ENCODE measurements at regions not wholly inside any gene's neighbourhood (a gene's known extent, or its start where the extent isn't known, plus 50 kb on each side); places are given as distances from the start of the nearest gene placed in this dataset.
"Not testable (repeated sequence)": the region's sequence is repeated elsewhere in the genome, so short reads cannot be mapped to it uniquely, and the experiment has no call there.

- Mint-ChIP-seq H3K36me3 (ENCODE audit: low read depth) (peaks cover 61% of the 10 kb centered on the region), H3K27ac (peak overlapping the region; percentile 2), H3K27me3 (ENCODE audit: low read depth) (no peaks in the 10 kb centered on the region), H3K4me3 (ENCODE audit: low read depth) (no peak overlapping the region), H3K9me3 (no peaks in the 10 kb centered on the region), H3K4me1 (ENCODE audit: low read depth) (peaks cover 17% of the 10 kb centered on the region)
- DNase-seq (ENCODE audit: low spot score): no peak
- intact Hi-C loops (cut with micrococcal nuclease): no loop called here
Measured at GRCh38 chr6:34646714-34647113, 49.9 kb downstream of the ILRUN start.

- Mint-ChIP-seq H3K9me3 (no peaks in the 10 kb centered on the region), H3K4me3 (ENCODE audit: low read depth) (no peak overlapping the region), H3K27ac (no peak overlapping the region), H3K4me1 (ENCODE audit: low read depth) (peaks cover 10% of the 10 kb centered on the region), H3K36me3 (ENCODE audit: low read depth) (peaks cover 58% of the 10 kb centered on the region), H3K27me3 (ENCODE audit: low read depth) (no peaks in the 10 kb centered on the region)
- no peak for DNase-seq (ENCODE audit: low spot score)
- intact Hi-C loops (cut with micrococcal nuclease): no loop called here
Measured at GRCh38 chr6:34645627-34646026, 50.9 kb downstream of the ILRUN start.

- no peak overlapping the region for H3K4me3 Mint-ChIP-seq (ENCODE audit: low read depth)
- H3K27ac Mint-ChIP-seq: no peak overlapping the region
- no peaks in the 10 kb centered on the region for H3K9me3 Mint-ChIP-seq
- H3K27me3 Mint-ChIP-seq (ENCODE audit: low read depth): no peaks in the 10 kb centered on the region
- no peak for DNase-seq (ENCODE audit: low spot score)
- intact Hi-C loops (cut with micrococcal nuclease): no loop called here
- H3K4me1 Mint-ChIP-seq (ENCODE audit: low read depth): peaks cover 13% of the 10 kb centered on the region
- H3K36me3 Mint-ChIP-seq (ENCODE audit: low read depth): peaks cover 60% of the 10 kb centered on the region
Measured at GRCh38 chr6:34644716-34645115, 51.9 kb downstream of the ILRUN start.

GRCh38 chr6:34642427-34642826, 54.1 kb downstream of the ILRUN start:
- Mint-ChIP-seq H3K9me3 (no peaks in the 10 kb centered on the region), H3K27ac (no peak overlapping the region), H3K4me3 (ENCODE audit: low read depth) (no peak overlapping the region), H3K36me3 (ENCODE audit: low read depth) (peaks cover 55% of the 10 kb centered on the region), H3K27me3 (ENCODE audit: low read depth) (no peaks in the 10 kb centered on the region), H3K4me1 (ENCODE audit: low read depth) (peaks cover 20% of the 10 kb centered on the region)
- intact Hi-C loops (cut with micrococcal nuclease): no loop called here
- no peak for DNase-seq (ENCODE audit: low spot score)

GRCh38 chr6:34640074-34640849, 56.3 kb downstream of the ILRUN start:
- H3K36me3 Mint-ChIP-seq (ENCODE audit: low read depth): peaks cover 38% of the 10 kb centered on the region
- H3K9me3 Mint-ChIP-seq; H3K27me3 Mint-ChIP-seq (ENCODE audit: low read depth); H3K4me1 Mint-ChIP-seq (ENCODE audit: low read depth); H3K27ac Mint-ChIP-seq; intact Hi-C loops (cut with micrococcal nuclease); DNase-seq (ENCODE audit: low spot score); H3K4me3 Mint-ChIP-seq (ENCODE audit: low read depth): not testable (repeated sequence)

- Mint-ChIP-seq H3K27ac (no peak overlapping the region), H3K4me1 (ENCODE audit: low read depth) (peaks cover 12% of the 10 kb centered on the region), H3K9me3 (no peaks in the 10 kb centered on the region), H3K4me3 (ENCODE audit: low read depth) (no peak overlapping the region), H3K36me3 (ENCODE audit: low read depth) (peaks cover 29% of the 10 kb centered on the region), H3K27me3 (ENCODE audit: low read depth) (no peaks in the 10 kb centered on the region)
- intact Hi-C loops (cut with micrococcal nuclease): no loop called here
- DNase-seq (ENCODE audit: low spot score): no peak
Measured at GRCh38 chr6:34638834-34639736, 57.5 kb downstream of the ILRUN start.

GRCh38 chr6:34633785-34634184, 62.8 kb downstream of the ILRUN start:
- Mint-ChIP-seq H3K27ac (no peak overlapping the region), H3K27me3 (ENCODE audit: low read depth) (no peaks in the 10 kb centered on the region), H3K36me3 (ENCODE audit: low read depth) (peaks cover 21% of the 10 kb centered on the region), H3K9me3 (no peaks in the 10 kb centered on the region), H3K4me3 (ENCODE audit: low read depth) (no peak overlapping the region), H3K4me1 (ENCODE audit: low read depth) (peaks cover 14% of the 10 kb centered on the region)
- DNase-seq (ENCODE audit: low spot score): no peak
- intact Hi-C loops (cut with micrococcal nuclease): no loop called here

- peaks cover 12% of the 10 kb centered on the region for H3K4me1 Mint-ChIP-seq (ENCODE audit: low read depth)
- no peak overlapping the region for H3K27ac Mint-ChIP-seq
- no peak for DNase-seq (ENCODE audit: low spot score)
- peaks cover 21% of the 10 kb centered on the region for H3K36me3 Mint-ChIP-seq (ENCODE audit: low read depth)
- H3K9me3 Mint-ChIP-seq: no peaks in the 10 kb centered on the region
- intact Hi-C loops (cut with micrococcal nuclease): no loop called here
- H3K27me3 Mint-ChIP-seq (ENCODE audit: low read depth): no peaks in the 10 kb centered on the region
- H3K4me3 Mint-ChIP-seq (ENCODE audit: low read depth): no peak overlapping the region
Measured at GRCh38 chr6:34633256-34633655, 63.3 kb downstream of the ILRUN start.

GRCh38 chr6:34630040-34630439, 66.5 kb downstream of the ILRUN start:
- intact Hi-C loops (cut with micrococcal nuclease): no loop called here
- Mint-ChIP-seq H3K4me3 (ENCODE audit: low read depth) (no peak overlapping the region), H3K27ac (no peak overlapping the region), H3K27me3 (ENCODE audit: low read depth) (no peaks in the 10 kb centered on the region), H3K9me3 (no peaks in the 10 kb centered on the region), H3K4me1 (ENCODE audit: low read depth) (peaks cover 12% of the 10 kb centered on the region), H3K36me3 (ENCODE audit: low read depth) (peaks cover 29% of the 10 kb centered on the region)
- no peak for DNase-seq (ENCODE audit: low spot score)

- Mint-ChIP-seq H3K4me1 (ENCODE audit: low read depth) (peaks cover 12% of the 10 kb centered on the region), H3K27me3 (ENCODE audit: low read depth) (no peaks in the 10 kb centered on the region), H3K36me3 (ENCODE audit: low read depth) (peaks cover 21% of the 10 kb centered on the region), H3K9me3 (no peaks in the 10 kb centered on the region), H3K27ac (no peak overlapping the region), H3K4me3 (ENCODE audit: low read depth) (no peak overlapping the region)
- no peak for DNase-seq (ENCODE audit: low spot score)
- intact Hi-C loops (cut with micrococcal nuclease): no loop called here
Measured at GRCh38 chr6:34627296-34627695, 69.3 kb downstream of the ILRUN start.

GRCh38 chr6:34618430-34619182, 62.5 kb upstream of the SPDEF start:
- H3K4me1 Mint-ChIP-seq (ENCODE audit: low read depth): no peaks in the 10 kb centered on the region
- no peak overlapping the region for H3K27ac Mint-ChIP-seq
- no peaks in the 10 kb centered on the region for H3K27me3 Mint-ChIP-seq (ENCODE audit: low read depth)
- no peaks in the 10 kb centered on the region for H3K9me3 Mint-ChIP-seq
- no peak overlapping the region for H3K4me3 Mint-ChIP-seq (ENCODE audit: low read depth)
- intact Hi-C loops (cut with micrococcal nuclease): no loop called here
- no peak for DNase-seq (ENCODE audit: low spot score)
- H3K36me3 Mint-ChIP-seq (ENCODE audit: low read depth): peaks cover 3% of the 10 kb centered on the region

- no peak for DNase-seq (ENCODE audit: low spot score)
- Mint-ChIP-seq H3K27me3 (ENCODE audit: low read depth) (no peaks in the 10 kb centered on the region), H3K27ac (no peak overlapping the region), H3K36me3 (ENCODE audit: low read depth) (peaks cover 3% of the 10 kb centered on the region), H3K9me3 (no peaks in the 10 kb centered on the region), H3K4me3 (ENCODE audit: low read depth) (no peak overlapping the region), H3K4me1 (ENCODE audit: low read depth) (no peaks in the 10 kb centered on the region)
- intact Hi-C loops (cut with micrococcal nuclease): no loop called here
Measured at GRCh38 chr6:34617231-34617630, 61.1 kb upstream of the SPDEF start.

- Mint-ChIP-seq H3K36me3 (ENCODE audit: low read depth) (peaks cover 3% of the 10 kb centered on the region), H3K27ac (no peak overlapping the region), H3K4me3 (ENCODE audit: low read depth) (no peak overlapping the region), H3K9me3 (no peaks in the 10 kb centered on the region), H3K27me3 (ENCODE audit: low read depth) (no peaks in the 10 kb centered on the region), H3K4me1 (ENCODE audit: low read depth) (peaks cover 2% of the 10 kb centered on the region)
- intact Hi-C loops (cut with micrococcal nuclease): no loop called here
- DNase-seq (ENCODE audit: low spot score): no peak
Measured at GRCh38 chr6:34616227-34616585, 60.1 kb upstream of the SPDEF start.

Measured in activated T-helper 2 cell treated with anti-CD3 and anti-CD28 coated beads, Interferon-gamma antibody, Interleukin-2, Interleukin-4, amounts not matched to agents 10 μg/mL and 5 μg/mL and 100 μg/mL, durations not matched to agents 14 hours and 24 hours and 36 hours (primary cell).